Upper lobe of left lung (tissue), 4 donors: ENCODE measurements at regions not wholly inside any gene's neighbourhood (a gene's known extent, or its start where the extent isn't known, plus 50 kb on each side); places are given as distances from the start of the nearest gene placed in this dataset.

Source experiments
- EP300 ChIP-seq, 4 donors: sonication (generic); formaldehyde crosslinking; IDR thresholded peaks; one replicate each; pipeline ENCODE4 v1.5.1; 2017; ENCODE audit warnings: antibody characterized with exemption in 4 of 4, control low read depth in 2 of 4
- POLR2A ChIP-seq, 4 donors: fragments of 450-650 bp; IDR thresholded peaks; one replicate each; pipeline ENCODE4 v1.5.1; 2016 to 2017; ENCODE audit warnings: antibody characterized with exemption in 4 of 4, mild to moderate bottlenecking in 2 of 4
- TF ChIP-seq, protein P1 (sequence below), 6 experiments: fragments of 450-650 bp in 4 of 6; fragments of 200-600 bp in 2 of 6; sonication (generic) in 2 of 6; IDR thresholded peaks; one replicate each; pipeline ENCODE4 v1.5.1; 2016 to 2019; ENCODE audit warnings: antibody characterized with exemption in 6 of 6

DNA sequence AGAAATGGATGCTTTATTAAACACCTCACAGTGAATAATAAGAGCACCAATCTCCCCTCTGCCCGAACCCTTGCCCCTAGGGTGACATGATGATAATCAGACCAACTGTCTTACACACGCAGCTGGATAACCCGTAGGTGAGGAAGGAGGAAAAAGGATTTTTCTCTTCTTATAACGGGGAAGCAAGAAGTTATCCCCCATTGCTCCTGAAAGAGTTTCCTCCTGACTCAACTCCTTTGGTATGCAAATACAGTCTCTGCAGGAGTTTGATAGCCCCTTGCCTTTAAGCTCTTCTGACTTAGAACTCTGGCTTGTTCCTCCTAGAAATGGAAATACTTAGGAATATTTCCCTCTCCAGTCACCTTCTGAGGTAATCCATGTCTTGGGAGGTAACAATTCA lies 455.8 kb downstream of the TMEM135 start:
- TF ChIP-seq, protein P1, sequence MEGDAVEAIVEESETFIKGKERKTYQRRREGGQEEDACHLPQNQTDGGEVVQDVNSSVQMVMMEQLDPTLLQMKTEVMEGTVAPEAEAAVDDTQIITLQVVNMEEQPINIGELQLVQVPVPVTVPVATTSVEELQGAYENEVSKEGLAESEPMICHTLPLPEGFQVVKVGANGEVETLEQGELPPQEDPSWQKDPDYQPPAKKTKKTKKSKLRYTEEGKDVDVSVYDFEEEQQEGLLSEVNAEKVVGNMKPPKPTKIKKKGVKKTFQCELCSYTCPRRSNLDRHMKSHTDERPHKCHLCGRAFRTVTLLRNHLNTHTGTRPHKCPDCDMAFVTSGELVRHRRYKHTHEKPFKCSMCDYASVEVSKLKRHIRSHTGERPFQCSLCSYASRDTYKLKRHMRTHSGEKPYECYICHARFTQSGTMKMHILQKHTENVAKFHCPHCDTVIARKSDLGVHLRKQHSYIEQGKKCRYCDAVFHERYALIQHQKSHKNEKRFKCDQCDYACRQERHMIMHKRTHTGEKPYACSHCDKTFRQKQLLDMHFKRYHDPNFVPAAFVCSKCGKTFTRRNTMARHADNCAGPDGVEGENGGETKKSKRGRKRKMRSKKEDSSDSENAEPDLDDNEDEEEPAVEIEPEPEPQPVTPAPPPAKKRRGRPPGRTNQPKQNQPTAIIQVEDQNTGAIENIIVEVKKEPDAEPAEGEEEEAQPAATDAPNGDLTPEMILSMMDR (IDR thresholded peaks at IDR 0.05): no peak
- TF ChIP-seq EP300 (IDR thresholded peaks at IDR 0.05): no peak
- TF ChIP-seq POLR2A (IDR thresholded peaks at IDR 0.05): no peak
